Stromal cell of bone marrow (primary cell): ENCODE measurements at regions not wholly inside any gene's neighbourhood (a gene's known extent, or its start where the extent isn't known, plus 50 kb on each side); places are given as distances from the start of the nearest gene placed in this dataset.
A peak's percentile ranks its signal among the peaks of the same experiment; 100 is the strongest.

ENCODE experiments used
- DNase-seq: peaks from one replicate; pipeline ENCODE4 v3.0.0-alpha.2; 2012; ENCODE audit warnings: low read depth

GRCh38 chr16:76906552-76906951 is 284.4 kb upstream of the MON1B start:
- DNase-seq, result no peak

DNA sequence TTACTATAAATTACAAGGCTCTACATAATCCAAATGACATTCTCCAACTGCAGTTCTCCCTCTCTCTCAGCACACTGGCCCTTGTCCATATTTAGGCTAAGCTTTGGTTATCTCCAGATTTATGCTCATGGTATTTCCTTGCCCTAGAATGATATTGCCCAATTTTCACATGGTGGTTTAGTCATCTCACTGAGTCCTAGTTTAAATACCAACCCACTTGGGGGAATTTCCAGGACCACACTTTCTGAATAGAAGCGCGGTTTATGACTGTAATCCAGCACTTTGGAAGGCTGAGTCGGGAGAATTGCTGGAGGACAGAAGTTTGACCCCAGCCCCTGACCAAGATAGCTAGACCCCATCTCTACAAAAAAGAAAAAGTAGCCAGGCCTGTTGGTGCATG is 280.1 kb upstream of the MON1B start:
- peak; percentile 90 for DNase-seq

GRCh38 chr16:76913046-76913445 is 277.9 kb upstream of the MON1B start:
- peak; percentile 14 for DNase-seq

DNA sequence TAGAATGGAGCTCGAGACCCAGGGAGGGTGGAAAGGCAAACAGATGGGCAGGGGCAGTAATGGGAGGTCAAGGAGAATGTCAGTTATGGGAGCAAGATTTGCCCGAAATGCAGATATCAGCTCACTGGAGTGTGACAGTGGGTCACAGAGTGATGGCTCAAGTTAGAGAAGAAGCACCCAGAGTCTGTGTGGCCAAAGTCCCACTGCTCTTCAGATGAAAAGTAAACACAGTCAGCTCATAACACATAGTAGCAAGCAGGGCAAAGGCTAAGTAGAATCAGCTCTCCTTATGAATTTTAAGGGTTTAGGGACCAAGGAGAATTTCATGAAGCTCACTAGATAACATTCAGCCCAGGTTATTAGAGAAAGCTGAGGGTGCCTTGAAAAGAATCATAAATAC is 264.9 kb upstream of the MON1B start:
- DNase-seq, result no peak

- no peak for DNase-seq
Observed at GRCh38 chr16:76926595-76926994, 264.4 kb upstream of the MON1B start.

DNA sequence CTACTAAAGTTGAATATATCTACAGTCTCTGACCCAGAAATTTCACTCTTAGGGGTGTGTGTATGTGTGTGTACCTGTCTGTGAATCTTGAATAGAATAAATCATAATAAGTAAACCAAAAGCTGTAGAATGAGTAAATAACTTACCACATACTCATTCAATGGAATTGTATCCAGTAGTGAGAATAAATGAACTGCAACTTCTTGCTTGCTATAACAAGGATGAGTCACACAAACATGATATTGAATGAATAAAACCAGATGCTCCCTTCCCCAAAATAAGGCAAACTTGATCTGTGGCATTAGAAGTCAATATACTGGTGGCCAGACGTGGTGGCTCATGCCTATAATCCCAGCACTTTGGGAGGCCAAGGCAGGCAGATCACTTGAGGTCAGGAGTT is 259.8 kb upstream of the MON1B start:
- peak; percentile 40 for DNase-seq

DNA sequence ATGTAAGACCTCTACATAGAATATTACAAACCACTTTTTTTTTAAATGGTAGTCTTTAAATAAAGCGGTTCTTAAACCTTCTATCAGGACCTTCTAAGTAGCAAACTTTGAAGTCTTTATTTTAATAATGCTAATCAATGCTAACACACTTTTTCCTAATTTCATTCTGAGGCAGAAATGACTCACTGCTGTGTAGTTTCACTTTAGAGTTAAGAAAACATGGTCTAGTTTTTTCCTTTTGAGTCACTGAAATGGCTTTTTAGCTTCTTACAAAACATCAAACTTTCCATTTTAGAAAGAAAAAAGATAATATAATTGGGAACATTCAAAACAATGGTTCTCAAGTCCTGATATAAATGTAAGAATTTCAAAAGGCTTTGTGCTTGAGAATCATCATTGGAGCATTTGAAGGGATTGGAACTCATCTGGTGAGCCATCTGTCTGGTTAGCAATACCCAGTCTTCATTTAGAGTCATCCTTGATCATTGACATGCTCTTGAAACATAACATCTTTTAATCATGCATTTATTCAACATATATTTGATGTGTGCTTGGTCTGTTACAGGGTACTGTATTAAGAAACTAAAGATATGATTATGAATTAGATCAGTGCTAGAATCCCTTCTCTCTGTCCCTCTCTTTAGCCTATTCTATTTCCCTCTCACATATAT is 258.3 kb upstream of the MON1B start:
- DNase-seq, result peak; percentile 63

GRCh38 chr16:76940251-76940650 is 250.7 kb upstream of the MON1B start:
- no peak for DNase-seq

DNA sequence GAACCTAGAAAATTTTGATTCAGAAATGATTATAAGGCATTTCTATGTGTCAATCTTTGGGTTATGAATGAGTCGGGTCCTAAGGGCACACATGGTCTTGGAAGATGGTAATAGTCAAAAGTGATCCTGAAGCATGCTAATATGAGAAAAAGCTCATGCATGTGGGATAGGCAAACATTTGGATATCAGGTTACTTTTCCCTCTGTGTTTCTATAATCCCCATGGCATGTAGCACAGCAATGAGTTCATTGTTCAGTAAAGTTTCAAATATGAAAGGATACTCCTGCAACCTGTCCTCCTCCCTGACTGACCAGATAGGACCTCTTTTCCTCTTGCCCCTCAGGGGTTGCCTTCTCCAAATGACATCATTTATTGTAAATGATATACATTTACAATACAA is 249.9 kb upstream of the MON1B start:
- DNase-seq, result no peak

DNA sequence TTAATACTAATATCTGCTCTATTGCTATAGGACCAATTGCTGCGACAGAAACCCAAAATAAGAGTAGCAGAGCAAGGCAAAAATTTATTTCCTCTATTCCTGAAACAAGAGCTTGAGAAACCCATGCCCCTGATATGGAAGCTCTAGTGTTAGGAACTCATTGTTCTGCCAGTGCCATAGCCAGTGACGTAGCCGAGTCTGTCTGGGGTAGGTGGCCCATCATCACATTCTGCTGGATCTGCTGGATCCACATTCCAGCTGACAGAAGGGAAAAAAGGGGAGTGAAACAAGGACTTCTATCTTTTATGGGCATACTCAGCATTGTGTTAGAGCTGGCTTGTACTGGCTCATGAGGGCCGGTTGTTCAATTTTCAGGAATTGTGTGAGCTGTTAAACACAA is 248.9 kb upstream of the MON1B start:
- DNase-seq, result no peak

GRCh38 chr16:76943921-76944320 is 247.1 kb upstream of the MON1B start:
- no peak for DNase-seq

DNA sequence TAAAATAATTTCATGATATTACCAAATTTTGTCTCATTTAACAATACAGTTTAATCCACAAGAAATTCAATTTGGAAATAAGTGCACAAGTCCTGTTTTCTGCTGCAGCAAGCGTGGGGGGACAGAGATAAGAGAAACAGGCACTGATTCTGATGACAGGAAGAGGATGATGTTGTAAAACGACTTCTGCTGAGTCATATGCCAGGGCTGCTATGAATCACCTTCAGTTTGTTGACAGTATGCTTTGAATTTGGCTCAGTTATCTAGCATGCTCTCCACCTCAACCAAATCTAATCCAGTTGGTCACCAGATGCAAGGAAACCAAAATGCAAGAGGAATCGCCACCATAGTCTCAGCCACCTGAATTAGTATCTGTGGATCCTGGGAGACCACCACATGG is 244.1 kb upstream of the MON1B start:
- peak; percentile 62 for DNase-seq

DNA sequence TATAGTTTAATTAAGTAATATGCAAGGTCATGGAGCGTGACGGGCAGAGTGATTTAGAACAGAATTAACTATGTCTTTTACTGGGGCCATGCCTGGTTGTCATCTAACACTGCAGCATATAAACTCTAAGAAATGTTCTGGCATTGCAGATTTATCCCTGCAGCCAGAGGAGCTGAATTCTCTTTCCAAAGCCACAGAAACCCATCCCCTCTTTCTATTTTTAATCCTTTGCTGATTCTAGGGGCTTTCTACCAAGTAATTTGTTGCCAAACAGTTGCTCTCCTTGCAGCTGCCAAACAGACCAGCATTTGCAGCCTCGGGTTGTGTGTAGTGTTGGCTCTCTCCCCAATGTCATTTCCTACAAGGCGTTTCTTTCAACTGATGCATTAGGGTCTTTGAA is 243.2 kb upstream of the MON1B start:
- no peak for DNase-seq

- no peak for DNase-seq
Observed at GRCh38 chr16:76955629-76956028, 235.4 kb upstream of the MON1B start.

GRCh38 chr16:76956394-76956793 is 234.6 kb upstream of the MON1B start:
- no peak for DNase-seq

DNA sequence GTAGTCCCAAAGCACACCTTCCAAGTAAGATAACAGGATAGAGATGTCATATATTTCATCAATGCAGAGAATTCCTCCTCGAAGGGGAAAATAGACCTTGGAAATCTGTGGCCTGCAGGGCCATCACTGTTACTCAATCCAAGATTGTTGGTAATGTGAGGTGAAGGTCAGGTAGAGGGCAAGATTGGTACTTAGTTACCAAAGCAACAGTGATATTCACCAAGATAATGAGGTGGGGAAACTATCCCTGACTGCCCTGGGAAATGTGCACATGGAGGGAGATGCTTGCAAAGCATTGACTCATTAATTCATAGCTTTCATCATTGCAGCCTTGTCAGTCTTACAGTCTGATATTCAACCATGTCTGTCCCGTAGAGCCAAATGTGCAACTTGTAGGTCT is 234.1 kb upstream of the MON1B start:
- DNase-seq, result no peak

GRCh38 chr16:76959166-76959565 is 231.8 kb upstream of the MON1B start:
- no peak for DNase-seq

GRCh38 chr16:76963614-76964315 is 227.2 kb upstream of the MON1B start:
- DNase-seq, result no peak

- no peak for DNase-seq
Observed at GRCh38 chr16:76964464-76965154, 226.4 kb upstream of the MON1B start.

DNA sequence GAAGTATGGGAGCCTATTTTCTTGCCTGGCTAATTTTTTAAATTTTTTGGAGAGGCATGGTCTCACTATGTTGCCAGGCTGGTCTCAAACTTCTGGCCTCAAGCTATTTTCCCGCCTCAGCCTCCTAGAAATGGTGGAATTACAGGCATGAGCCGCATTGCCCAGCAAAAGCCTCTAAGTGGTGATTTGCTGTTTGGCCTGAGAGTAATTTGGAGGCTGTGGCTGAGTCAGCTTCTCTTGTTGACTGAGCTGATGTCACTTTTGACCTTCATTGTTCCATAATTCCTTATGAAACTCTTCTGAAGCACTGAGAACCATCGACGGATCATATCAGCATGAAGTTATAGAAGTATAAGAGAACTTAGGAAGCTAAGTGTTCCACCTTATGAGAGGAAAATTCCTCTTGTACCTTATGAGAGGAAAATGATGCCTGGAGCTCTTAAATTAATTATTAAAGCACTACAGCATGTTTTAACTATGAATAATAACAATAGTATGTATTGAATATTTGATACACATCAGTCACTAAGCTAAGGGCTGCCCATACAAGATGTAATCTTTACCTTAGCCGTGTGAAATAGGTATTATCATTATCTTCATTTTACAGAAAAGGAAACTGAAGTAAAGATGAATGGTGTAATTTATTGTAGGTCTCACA is 220.8 kb upstream of the MON1B start:
- DNase-seq, result peak; percentile 19

DNA sequence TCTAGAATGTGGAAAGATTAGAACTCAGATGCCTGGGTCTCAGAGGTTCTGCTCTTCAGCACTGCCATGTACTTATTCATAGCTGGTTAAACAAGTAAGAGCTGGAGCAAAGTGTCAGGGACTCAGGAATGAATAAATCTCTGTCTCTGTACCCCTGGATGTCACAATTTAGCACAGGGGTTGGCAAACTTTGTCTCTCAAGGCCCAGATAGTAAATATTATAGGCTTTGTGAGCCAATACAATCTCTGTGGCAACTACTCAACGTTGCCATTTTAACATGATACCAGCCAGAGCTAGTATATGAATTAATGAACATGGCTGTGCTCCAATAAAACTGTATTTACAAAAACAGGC is 220.3 kb upstream of the MON1B start:
- no peak for DNase-seq

DNA sequence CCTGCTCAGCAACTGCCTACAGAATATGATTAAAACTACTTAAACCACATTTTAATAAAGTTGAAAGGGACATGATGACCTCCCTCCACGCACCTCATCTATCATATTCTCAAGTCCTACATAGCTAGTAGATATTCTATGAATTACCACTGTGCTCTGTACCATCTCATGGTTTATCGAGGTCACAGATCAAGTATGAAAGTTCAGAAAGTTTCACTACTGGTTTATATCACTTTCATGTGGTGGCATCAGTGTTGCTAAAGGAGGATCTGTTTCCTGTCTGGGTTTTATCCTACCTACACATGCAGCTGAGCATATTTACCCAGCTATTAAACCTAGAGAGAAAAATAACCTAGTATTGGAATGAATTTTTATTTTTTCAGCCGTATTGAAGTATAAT is 214.9 kb upstream of the MON1B start:
- no peak for DNase-seq

- DNase-seq, result no peak
Observed at GRCh38 chr16:76976756-76977155, 214.2 kb upstream of the MON1B start.
